Endothelial cell of umbilical vein (primary cell): ENCODE measurements at regions not wholly inside any gene's neighbourhood (a gene's known extent, or its start where the extent isn't known, plus 50 kb on each side); places are given as distances from the start of the nearest gene placed in this dataset.

Experiments used
- BruUV-seq: library from RNA; stranded (reverse); fragments of 400-500 nt; replicated peaks from 2 replicates; lab custom pipeline; 2021; lab: Mats Ljungman, UMichigan
- CTCF ChIA-PET: fragments of 300-600, 350-600 bp; sonication (Branson Sonifier 250); formaldehyde crosslinking; loops from one replicate; lab custom pipeline; 2021; ENCODE audit warnings: antibody characterized with exemption, inconsistent platforms; lab: Charles Lee
- POLR2A ChIA-PET: fragments of 300-600, 350-600 bp; sonication (Branson Sonifier 250); formaldehyde crosslinking; loops from one replicate; lab custom pipeline; 2021; ENCODE audit warnings: antibody characterized with exemption, inconsistent platforms; lab: Charles Lee
- DNase-seq: peaks from one replicate; pipeline ENCODE4 v3.0.0-alpha.2; 2011; ENCODE audit warnings: low read depth, low spot score
- FAIRE-seq: peaks from 2 replicates; lab custom pipeline; 2011; peaks lifted over from hg19 to GRCh38; lab: Jason Lieb, UNC
- H2AFZ ChIP-seq: 2 replicates; pipeline ENCODE4 v1.6.0; 2012; ENCODE audit warnings: low read depth, low read length, control low read depth, inconsistent platforms
- H3K27ac ChIP-seq: 2 replicates; pipeline ENCODE4 v1.5.1; 2011; ENCODE audit warnings: low read depth, mild to moderate bottlenecking, control low read depth, low read length, moderate library complexity; ENCODE audit not compliant: insufficient read depth
- H3K27me3 ChIP-seq, 2 experiments: 2 replicates each; pipeline versions ENCODE4 v1.6.0 to v1.6.1; 2011; ENCODE audit warnings: low read length in 2 of 2, mixed read lengths in 1 of 2; ENCODE audit not compliant: control insufficient read depth in 2 of 2, insufficient read depth in 2 of 2
- H3K36me3 ChIP-seq, 2 experiments: 2 replicates in 1 of 2; 3 replicates in 1 of 2; pipeline ENCODE4 v1.5.1; 2011; ENCODE audit warnings: low read length in 2 of 2, mild to moderate bottlenecking in 1 of 2, moderate library complexity in 1 of 2; ENCODE audit not compliant: control insufficient read depth in 2 of 2, insufficient read depth in 2 of 2; ENCODE audit errors: extremely low read depth in 1 of 2
- H3K4me1 ChIP-seq: 3 replicates; pipeline ENCODE4 v1.5.1; 2011; ENCODE audit warnings: mild to moderate bottlenecking, low read length; ENCODE audit not compliant: control insufficient read depth, insufficient read depth; ENCODE audit errors: extremely low read depth
- H3K4me2 ChIP-seq: 2 replicates; pipeline ENCODE4 v1.6.1; 2011; ENCODE audit warnings: low read length, control low read depth, mixed read lengths; ENCODE audit not compliant: insufficient read depth
- H3K4me3 ChIP-seq, 3 experiments: fragments of 200-600 bp in 1 of 3; sonication (generic), shearing (Covaris generic) in 1 of 3; replicated peaks in 1 of 3; 2 replicates each; pipeline ENCODE4 v1.5.1; 2011 to 2016; ENCODE audit warnings: control low read depth in 3 of 3, low read length in 3 of 3, mild to moderate bottlenecking in 2 of 3, inconsistent platforms in 1 of 3, low read depth in 1 of 3, moderate library complexity in 1 of 3; ENCODE audit not compliant: insufficient read depth in 1 of 3
- H3K79me2 ChIP-seq: 2 replicates; pipeline ENCODE4 v1.6.0; 2012; ENCODE audit warnings: low read length, inconsistent platforms; ENCODE audit not compliant: control insufficient read depth, insufficient read depth
- H3K9ac ChIP-seq: replicated peaks from 2 replicates; pipeline ENCODE3; 2011; ENCODE audit warnings: low read length, control low read depth; ENCODE audit not compliant: insufficient read depth; ENCODE audit errors: extremely low read depth
- H3K9me1 ChIP-seq: replicated peaks from 3 replicates; pipeline ENCODE4 v1.6.0; 2011; ENCODE audit warnings: mild to moderate bottlenecking, low read length; ENCODE audit not compliant: control insufficient read depth, insufficient read depth; ENCODE audit errors: extremely low read depth
- H3K9me3 ChIP-seq: replicated peaks from 2 replicates; pipeline ENCODE4 v1.5.1; 2012; ENCODE audit warnings: low read length, inconsistent platforms; ENCODE audit not compliant: control insufficient read depth, insufficient read depth
- H4K20me1 ChIP-seq: replicated peaks from 2 replicates; pipeline ENCODE3; 2011; ENCODE audit warnings: mild to moderate bottlenecking, low read length; ENCODE audit not compliant: control insufficient read depth, insufficient read depth; ENCODE audit errors: extremely low read depth
- EZH2 ChIP-seq: IDR thresholded peaks from 2 replicates; pipeline ENCODE4 v1.6.1; 2012; ENCODE audit warnings: borderline replicate concordance, low read depth, mild to moderate bottlenecking, moderate library complexity, low read length, inconsistent platforms; ENCODE audit not compliant: severe bottlenecking
- FOS ChIP-seq: IDR thresholded peaks from 2 replicates; pipeline ENCODE4 v1.6.1; 2011; ENCODE audit warnings: mild to moderate bottlenecking, low read length, moderate library complexity, borderline replicate concordance; ENCODE audit not compliant: insufficient read depth
- GATA2 ChIP-seq: IDR thresholded peaks from 2 replicates; pipeline ENCODE4 v1.7.0; 2011; ENCODE audit warnings: low read depth, mild to moderate bottlenecking, moderate library complexity, mixed read lengths, low read length; ENCODE audit not compliant: insufficient read length, insufficient read depth
- JUN ChIP-seq: IDR thresholded peaks from 2 replicates; pipeline ENCODE4 v1.6.1; 2011; ENCODE audit warnings: borderline replicate concordance, low read depth; ENCODE audit not compliant: insufficient read length, insufficient read depth
- MYC ChIP-seq: IDR thresholded peaks from one replicate; pipeline ENCODE4 v1.6.1; 2011; ENCODE audit warnings: mild to moderate bottlenecking, low read depth, low read length
- POLR2A ChIP-seq: IDR thresholded peaks from 2 replicates; pipeline ENCODE4 v1.6.1; 2012; ENCODE audit warnings: low read depth, mild to moderate bottlenecking, control low read depth, low read length
- POLR2AphosphoS5 ChIP-seq: IDR thresholded peaks from 2 replicates; pipeline ENCODE4 v1.6.1; 2012; ENCODE audit warnings: low read depth, mild to moderate bottlenecking, control low read depth, low read length, moderate library complexity; ENCODE audit not compliant: insufficient read depth
- dilution Hi-C: fragments of 300-500 bp; cut with MboI; formaldehyde crosslinking; loops from one replicate; pipeline ENCODE4 v1.15.0; 2019; ENCODE audit warnings: low sequenced_read_pairs; ENCODE audit not compliant: extremely low pct_ligation_motif_present
- intact Hi-C: fragments of 100-400 bp; cut with micrococcal nuclease; formaldehyde crosslinking; loops from one replicate; pipeline ENCODE4 v1.10.0; 2022
- TF ChIP-seq, protein P1 (sequence below), 2 donors: IDR thresholded peaks; 1 replicate in 1 of 2; 2 replicates in 1 of 2; pipeline ENCODE4 v1.5.1; 2011; ENCODE audit warnings: low read length in 2 of 2, mild to moderate bottlenecking in 2 of 2, moderate library complexity in 2 of 2, control low read depth in 1 of 2, inconsistent platforms in 1 of 2, low read depth in 1 of 2; ENCODE audit not compliant: insufficient read depth in 1 of 2; ENCODE audit errors: extremely low read depth in 1 of 2
- TF ChIP-seq, protein P2 (sequence below): IDR thresholded peaks from 2 replicates; pipeline ENCODE4 v1.6.1; 2011; ENCODE audit not compliant: insufficient read depth, insufficient read length

DNA sequence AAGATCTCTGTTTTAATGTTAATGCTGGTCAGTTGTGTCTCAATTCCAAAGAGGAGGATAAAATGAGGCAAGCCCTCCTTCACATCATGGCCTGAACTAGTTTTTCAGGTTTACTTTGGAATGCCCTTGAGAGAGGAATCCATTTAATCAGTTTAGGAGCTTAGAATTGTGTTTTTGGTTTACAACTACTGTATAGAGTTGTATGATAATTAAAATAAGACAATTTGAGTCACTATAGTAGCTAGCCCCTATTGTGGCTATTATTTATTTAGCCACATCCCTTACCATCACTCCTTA lies 107.8 kb upstream of the PRLR start:
- CTCF ChIA-PET, result no interaction called here
- Histone ChIP-seq H3K4me1 (no peaks in the 10 kb centered on the region), H3K4me2 (no peak overlapping the region), H2AFZ (no peak overlapping the region), H3K9me1 (no peaks in the 10 kb centered on the region), H3K27me3 (no peaks in the 10 kb centered on the region), H3K9me3 (no peaks in the 10 kb centered on the region), H3K9ac (no peak overlapping the region), H3K79me2 (no peaks in the 10 kb centered on the region), H3K36me3 (no peaks in the 10 kb centered on the region), H3K4me3 (no peak overlapping the region), H4K20me1 (no peaks in the 10 kb centered on the region), H3K27ac (no peak overlapping the region)
- POLR2A ChIA-PET, result no interaction called here
- FAIRE-seq (no peak), DNase-seq (no peak)
- dilution Hi-C loops, result no loop called here
- intact Hi-C loops, result no loop called here
- TF ChIP-seq POLR2A (no peak), EZH2 (no peak), FOS (no peak), POLR2AphosphoS5 (no peak), MYC (no peak), GATA2 (no peak), JUN (no peak)
- TF ChIP-seq, protein P1, sequence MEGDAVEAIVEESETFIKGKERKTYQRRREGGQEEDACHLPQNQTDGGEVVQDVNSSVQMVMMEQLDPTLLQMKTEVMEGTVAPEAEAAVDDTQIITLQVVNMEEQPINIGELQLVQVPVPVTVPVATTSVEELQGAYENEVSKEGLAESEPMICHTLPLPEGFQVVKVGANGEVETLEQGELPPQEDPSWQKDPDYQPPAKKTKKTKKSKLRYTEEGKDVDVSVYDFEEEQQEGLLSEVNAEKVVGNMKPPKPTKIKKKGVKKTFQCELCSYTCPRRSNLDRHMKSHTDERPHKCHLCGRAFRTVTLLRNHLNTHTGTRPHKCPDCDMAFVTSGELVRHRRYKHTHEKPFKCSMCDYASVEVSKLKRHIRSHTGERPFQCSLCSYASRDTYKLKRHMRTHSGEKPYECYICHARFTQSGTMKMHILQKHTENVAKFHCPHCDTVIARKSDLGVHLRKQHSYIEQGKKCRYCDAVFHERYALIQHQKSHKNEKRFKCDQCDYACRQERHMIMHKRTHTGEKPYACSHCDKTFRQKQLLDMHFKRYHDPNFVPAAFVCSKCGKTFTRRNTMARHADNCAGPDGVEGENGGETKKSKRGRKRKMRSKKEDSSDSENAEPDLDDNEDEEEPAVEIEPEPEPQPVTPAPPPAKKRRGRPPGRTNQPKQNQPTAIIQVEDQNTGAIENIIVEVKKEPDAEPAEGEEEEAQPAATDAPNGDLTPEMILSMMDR (IDR thresholded peaks at IDR 0.05; ENCODE audit: extremely low read depth in 1 of 2, insufficient read depth in 1 of 2, low read depth in 1 of 2, low read length in 2 of 2), result no peak
- TF ChIP-seq, protein P2, sequence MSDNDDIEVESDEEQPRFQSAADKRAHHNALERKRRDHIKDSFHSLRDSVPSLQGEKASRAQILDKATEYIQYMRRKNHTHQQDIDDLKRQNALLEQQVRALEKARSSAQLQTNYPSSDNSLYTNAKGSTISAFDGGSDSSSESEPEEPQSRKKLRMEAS, result no peak
- no TSS peak for BruUV-seq
